GM19467 (cell line): ENCODE measurements at regions not wholly inside any gene's neighbourhood (a gene's known extent, or its start where the extent isn't known, plus 50 kb on each side); places are given as distances from the start of the nearest gene placed in this dataset.

Source experiments
- ATAC-seq: cut with Tn5 transposase; IDR thresholded peaks from one replicate; pipeline ENCODE4 v1.9.1; 2021; ENCODE audit warnings: mild to moderate bottlenecking, moderate library complexity; ENCODE audit not compliant: unreplicated experiment

- no peak for ATAC-seq
Measured at GRCh38 chr7:46486256-46487206, 565.5 kb upstream of the IGFBP3 start.

DNA sequence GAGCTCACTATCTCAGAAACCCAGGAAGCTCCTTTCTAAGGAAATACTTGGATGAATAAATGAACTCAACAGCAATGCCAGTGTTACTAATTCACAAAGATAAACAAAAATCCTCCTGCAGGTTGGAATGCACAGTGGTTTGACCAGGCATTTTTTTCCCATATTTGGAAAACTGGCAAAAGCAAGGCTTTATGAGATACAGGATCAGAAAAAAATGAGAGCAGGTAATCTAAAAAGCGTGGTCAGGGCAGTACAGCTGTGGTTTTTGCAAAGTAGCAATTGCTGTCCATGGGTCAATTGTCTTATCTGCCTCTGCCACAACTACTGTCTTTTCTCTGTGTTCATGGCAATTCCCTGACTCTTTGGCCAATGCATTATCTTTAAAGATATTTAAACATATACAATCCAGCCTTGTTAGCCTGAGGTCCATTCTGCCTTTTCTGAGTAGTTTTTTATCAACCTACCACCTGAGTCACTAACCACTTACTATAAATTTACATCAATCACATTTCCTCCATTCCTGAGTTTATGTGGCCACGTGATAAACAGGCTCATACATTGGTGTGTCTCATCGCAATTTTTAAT is 564.5 kb upstream of the IGFBP3 start:
- ATAC-seq = no peak

- ATAC-seq = no peak
Measured at GRCh38 chr7:46484906-46485305, 563.8 kb upstream of the IGFBP3 start.

- ATAC-seq = no peak
Measured at GRCh38 chr7:46480619-46481018, 559.5 kb upstream of the IGFBP3 start.

GRCh38 chr7:46479680-46480079 is 558.6 kb upstream of the IGFBP3 start:
- no peak for ATAC-seq

- no peak for ATAC-seq
Measured at GRCh38 chr7:46478046-46478445, 557.0 kb upstream of the IGFBP3 start.

DNA sequence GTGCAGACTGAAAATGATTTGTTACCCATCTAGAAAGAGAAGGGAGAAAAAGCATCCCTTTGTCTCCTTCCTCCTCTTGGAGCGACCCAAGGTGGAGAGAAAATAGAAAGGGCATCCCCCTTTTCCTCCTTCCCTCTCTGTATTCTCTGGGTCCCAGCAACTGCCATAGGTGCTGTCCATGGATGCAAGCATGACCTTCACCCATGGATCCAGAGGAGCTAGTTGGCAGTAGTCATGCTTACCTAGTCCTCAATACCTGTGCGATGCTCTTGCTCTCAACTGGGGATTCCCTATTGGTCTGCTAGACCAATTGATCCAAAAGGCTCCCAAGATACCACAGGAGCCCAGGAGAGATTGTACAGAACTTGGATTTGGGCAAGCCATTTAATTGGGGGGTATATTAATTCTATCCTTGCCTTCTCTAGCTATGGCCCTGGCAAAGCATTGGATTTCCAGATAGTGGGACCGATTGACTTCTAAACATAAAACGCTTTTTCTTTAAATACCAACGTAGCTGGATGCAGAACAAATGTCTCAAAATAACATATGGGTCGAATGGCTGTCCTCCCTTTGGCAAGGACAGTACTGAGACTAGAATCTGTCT is 547.8 kb upstream of the IGFBP3 start:
- ATAC-seq = no peak

DNA sequence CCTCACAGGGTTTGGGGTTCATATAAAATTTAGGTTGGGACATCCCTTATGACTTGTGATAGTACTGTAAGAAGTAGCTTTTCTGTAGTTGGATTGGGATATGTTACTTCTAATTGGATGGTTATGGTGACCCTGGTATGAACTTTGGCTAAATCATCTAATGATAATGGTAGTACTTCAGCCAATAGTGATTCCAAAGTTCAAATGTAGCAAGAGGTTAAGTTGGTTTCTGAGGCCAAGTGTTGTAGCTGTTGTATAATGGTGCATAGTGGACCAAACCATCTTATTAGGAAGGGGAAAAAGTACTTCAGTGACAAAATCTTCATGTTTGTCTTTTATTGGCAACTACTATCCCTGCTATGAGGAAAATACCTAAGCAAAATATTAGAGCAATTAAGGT is 542.1 kb upstream of the IGFBP3 start:
- no peak for ATAC-seq

- ATAC-seq = no peak
Measured at GRCh38 chr7:46461334-46461777, 540.3 kb upstream of the IGFBP3 start.

DNA sequence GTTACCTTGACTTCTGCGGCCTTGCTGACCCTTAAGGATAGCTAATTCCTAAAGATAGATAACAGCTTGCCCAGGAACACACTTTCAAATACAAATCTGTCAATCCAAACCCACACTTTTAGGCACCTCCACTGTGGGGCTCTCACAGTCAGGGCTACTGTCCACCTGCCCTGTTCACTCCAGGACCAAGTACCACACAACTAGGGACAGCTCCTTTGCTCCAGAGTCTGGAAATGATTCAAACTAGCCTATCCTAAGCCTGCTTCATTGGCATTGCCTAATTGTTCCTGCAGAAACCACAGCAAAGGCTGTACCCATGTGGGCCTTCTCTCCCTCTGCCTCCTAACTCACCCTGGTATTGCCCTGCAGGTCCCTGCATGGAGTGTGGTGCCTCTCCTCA is 538.9 kb upstream of the IGFBP3 start:
- ATAC-seq = no peak

DNA sequence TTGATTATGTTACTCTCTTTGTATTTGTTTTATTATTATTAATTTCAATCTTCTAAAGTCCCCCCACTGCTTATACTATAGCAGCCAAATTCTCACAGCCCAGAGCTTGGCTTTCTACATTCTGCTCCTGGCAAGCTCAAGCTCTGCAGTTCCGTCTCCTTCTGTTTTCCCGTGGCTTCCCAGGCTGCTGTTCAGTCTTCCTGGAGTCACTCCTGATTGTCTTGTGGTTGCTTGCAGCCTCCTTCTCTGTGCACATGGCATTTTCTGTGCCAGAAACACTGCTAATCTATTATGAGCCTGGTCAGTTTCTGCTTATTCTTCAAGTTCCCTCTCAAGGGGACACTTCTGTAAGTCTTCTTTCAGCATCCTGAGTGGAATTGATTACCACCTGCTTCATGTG is 533.7 kb upstream of the IGFBP3 start:
- ATAC-seq = no peak

DNA sequence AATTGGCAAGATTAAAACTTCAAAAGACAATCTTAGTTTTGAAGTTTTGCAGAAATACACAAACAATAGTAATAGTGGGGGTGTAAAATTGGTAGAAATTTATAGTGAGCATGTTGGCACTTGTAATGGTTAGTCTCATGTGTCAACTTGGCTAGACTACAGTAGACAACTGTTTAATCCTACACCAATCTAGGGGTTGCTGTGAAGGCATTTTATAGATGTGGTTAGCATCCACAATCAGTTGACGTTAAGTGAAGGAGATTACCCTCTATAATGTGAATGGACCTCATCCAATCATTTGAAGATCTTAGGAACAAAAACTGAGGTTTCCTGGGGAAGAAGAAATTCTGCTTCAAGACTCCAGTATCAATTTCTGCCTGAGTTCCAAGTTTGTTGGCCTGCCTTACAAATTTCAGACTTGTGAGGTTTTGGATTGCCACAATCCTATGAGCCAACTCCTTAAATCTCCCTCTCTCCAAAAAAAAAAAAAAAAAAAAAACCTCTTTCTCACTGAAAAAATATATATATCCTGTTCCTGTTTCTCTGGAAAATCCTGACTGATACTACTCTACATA is 531.6 kb upstream of the IGFBP3 start:
- no peak for ATAC-seq

DNA sequence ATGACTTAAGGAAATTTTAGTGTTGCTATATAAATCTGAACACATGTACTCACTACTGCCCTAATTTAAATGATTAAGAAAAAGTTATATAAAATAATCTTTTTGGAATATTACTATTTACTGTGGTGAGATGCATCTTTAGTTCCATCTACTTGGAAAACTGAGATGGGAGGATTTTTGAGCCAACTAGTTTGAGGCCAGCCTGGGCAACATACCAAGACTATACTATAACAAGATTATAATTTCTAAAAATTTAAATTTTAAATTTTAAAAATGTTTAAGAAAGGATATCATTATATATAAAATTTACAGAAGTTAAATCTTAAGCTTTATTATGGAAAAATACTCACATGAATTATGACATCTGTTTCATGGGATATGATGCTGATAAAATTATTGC is 530.8 kb upstream of the IGFBP3 start:
- no peak for ATAC-seq

- ATAC-seq = no peak
Measured at GRCh38 chr7:46450886-46451285, 529.8 kb upstream of the IGFBP3 start.

DNA sequence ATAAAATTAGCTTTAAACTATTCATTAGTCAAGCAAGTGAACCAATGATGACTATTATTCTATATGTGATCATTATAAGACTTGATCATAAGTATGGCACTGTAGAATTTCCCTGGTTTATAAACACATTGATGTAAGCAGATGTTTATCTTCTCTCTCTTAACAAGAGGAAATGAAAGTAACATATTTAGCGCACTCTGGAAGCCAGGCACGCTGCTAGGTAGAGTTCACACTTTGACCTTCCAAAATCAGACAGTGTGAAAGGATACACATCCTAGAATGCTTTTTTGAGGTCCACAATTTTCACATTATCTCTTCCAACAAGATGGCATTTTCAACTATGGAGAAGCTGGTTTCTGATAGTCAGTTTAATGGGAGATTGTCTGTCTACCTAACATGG is 529.4 kb upstream of the IGFBP3 start:
- ATAC-seq = no peak

DNA sequence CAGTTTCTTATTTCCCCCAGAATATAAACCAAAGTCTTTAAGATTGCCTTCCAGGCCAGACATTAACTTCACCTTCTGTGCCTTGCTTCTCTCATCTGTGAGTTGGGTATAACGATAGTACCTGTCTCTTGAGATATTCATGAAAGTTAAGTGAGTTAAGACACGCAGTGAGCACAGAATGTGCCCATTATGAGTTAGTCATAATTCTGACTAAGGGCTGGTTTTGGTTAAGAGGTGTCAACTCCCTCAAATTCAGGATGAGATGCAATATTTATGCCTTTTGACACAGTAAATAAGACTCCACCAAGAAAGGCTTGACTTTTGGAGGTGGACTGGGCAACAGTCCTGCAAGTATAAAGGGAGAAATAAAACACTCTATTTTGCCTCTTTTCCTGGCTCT is 528.7 kb upstream of the IGFBP3 start:
- ATAC-seq = no peak

GRCh38 chr7:46448478-46448877 is 527.4 kb upstream of the IGFBP3 start:
- ATAC-seq = no peak

GRCh38 chr7:46446151-46446550 is 525.1 kb upstream of the IGFBP3 start:
- ATAC-seq = no peak

DNA sequence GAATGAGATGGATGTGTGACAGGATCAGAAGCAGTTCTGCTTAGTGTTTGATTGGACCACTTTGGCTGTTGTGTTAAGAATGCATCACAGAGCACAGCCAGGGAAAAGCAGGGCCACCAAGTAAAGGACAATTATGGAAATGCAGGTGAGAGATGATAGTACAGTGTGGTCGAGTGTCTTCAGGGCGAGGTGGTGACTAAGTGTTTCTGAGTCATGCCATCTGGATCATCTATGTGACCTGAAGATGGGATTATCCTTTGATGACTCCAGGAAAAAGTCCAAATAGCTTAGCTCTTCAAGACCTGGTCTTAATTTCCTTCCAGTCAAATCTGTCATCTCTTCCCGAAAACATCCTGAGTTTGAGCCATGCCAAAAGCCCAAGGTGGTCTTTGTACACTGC is 523.2 kb upstream of the IGFBP3 start:
- ATAC-seq = no peak

GRCh38 chr7:46440186-46440585 is 519.1 kb upstream of the IGFBP3 start:
- ATAC-seq = no peak

- no peak for ATAC-seq
Measured at GRCh38 chr7:46432708-46433107, 511.6 kb upstream of the IGFBP3 start.

DNA sequence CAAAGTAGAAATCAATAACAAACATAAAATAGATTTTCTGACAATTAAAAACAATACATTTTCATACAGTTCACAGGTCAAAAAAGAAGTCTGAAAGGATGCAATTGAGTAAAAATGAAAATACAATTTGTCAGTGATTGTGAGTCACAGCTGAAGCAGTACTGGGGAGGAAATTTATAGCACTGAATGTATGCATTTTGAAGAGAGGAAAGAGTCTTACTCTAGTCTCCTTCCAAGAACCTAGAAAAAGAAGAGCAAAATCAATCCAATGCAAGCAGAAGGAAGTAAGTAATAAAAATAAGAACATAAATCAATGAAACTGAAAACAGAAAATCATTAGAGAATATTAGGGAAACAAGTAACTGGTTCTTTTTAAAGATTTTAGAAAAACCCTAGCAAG is 507.2 kb upstream of the IGFBP3 start:
- no peak for ATAC-seq
